Adrenal gland (tissue), 9 donors: ENCODE measurements at regions not wholly inside any gene's neighbourhood (a gene's known extent, or its start where the extent isn't known, plus 50 kb on each side); places are given as distances from the start of the nearest gene placed in this dataset.

ENCODE experiments used
- DNase-seq, 7 donors: peaks; one replicate each; pipeline ENCODE4 v3.0.0-alpha.2; 2019 to 2020
- H3K27ac ChIP-seq, 5 donors: fragments of 200-600 bp; sonication (generic) in 4 of 5; 1 replicate in 3 of 5; 2 replicates in 2 of 5; pipeline versions ENCODE4 v1.5.1 to v1.8.0; 2016 to 2020; ENCODE audit warnings: mild to moderate bottlenecking in 1 of 5
- H3K27me3 ChIP-seq: fragments of 200-600 bp; 2 replicates; pipeline ENCODE4 v1.8.0; 2021
- H3K36me3 ChIP-seq, 2 donors: fragments of 200-600 bp; replicated peaks in 1 of 2; 1 replicate in 1 of 2; 2 replicates in 1 of 2; pipeline versions ENCODE4 v1.5.1 to v1.8.0; 2018 to 2022
- H3K4me1 ChIP-seq, 2 donors: fragments of 200-600 bp; replicated peaks in 1 of 2; 1 replicate in 1 of 2; 2 replicates in 1 of 2; pipeline versions ENCODE4 v1.5.1 to v1.8.0; 2018 to 2021
- H3K4me3 ChIP-seq, 4 donors: fragments of 200-600 bp; sonication (generic) in 3 of 4; one replicate each; pipeline ENCODE4 v1.5.1; 2016 to 2018
- H3K9me3 ChIP-seq, 3 donors: fragments of 200-600 bp; sonication (generic) in 1 of 3; replicated peaks in 1 of 3; 1 replicate in 2 of 3; 2 replicates in 1 of 3; pipeline versions ENCODE4 v1.5.1 to v1.8.0; 2016 to 2021
- POLR2A ChIP-seq, 2 donors: fragments of 450-650 bp; IDR thresholded peaks; one replicate each; pipeline ENCODE4 v1.6.1; 2017; ENCODE audit warnings: antibody characterized with exemption in 2 of 2, mild to moderate bottlenecking in 2 of 2, moderate library complexity in 1 of 2
- WGBS, 4 donors: extraction: QIAGEN DNeasy Blood & Tissue Kit in 2 of 4; methylation state at CpG; one replicate each; pipeline versions ENCODE4 v1.1.5 to v1.1.7; 2013 to 2017; 5-methylcytosine and 5-hydroxymethylcytosine counted together
- intact Hi-C, 2 donors: fragments of 100-400 bp; cut with DNase I; formaldehyde crosslinking; loops; one replicate each; pipeline versions ENCODE4 v1.14.1 to v1.15.0; 2022 to 2023
- TF ChIP-seq, protein P1 (sequence below), 6 experiments: fragments of 450-650 bp in 4 of 6; fragments of 200-600 bp in 2 of 6; sonication (generic) in 1 of 6; IDR thresholded peaks; 1 replicate in 5 of 6; 2 replicates in 1 of 6; pipeline versions ENCODE4 v1.5.1 to v1.8.0; 2016 to 2021; ENCODE audit warnings: antibody characterized with exemption in 6 of 6, mild to moderate bottlenecking in 2 of 6, moderate library complexity in 1 of 6
- donor health status: healthy with polysubstance abuse.
- donor health status: Bipolar disorder and iron deficiency.
- donor health status: DM: yes; HTN: yes; CAD: no.
- donor health status: DM: no; HTN: no; CAD: no.
- donor health status: DM: no; HTN: no; CAD: no.

- Histone ChIP-seq H3K27ac (no peak overlapping the region), H3K36me3 (no peaks in the 10 kb centered on the region), H3K4me3 (no peak overlapping the region), H3K27me3 (no peaks in the 10 kb centered on the region), H3K9me3 (peaks cover 0 to 3% (median 0%) of the 10 kb centered on the region in 3 donors), H3K4me1 (no peaks in the 10 kb centered on the region)
- no peak for TF ChIP-seq POLR2A (IDR thresholded peaks at IDR 0.05)
- TF ChIP-seq, protein P1, sequence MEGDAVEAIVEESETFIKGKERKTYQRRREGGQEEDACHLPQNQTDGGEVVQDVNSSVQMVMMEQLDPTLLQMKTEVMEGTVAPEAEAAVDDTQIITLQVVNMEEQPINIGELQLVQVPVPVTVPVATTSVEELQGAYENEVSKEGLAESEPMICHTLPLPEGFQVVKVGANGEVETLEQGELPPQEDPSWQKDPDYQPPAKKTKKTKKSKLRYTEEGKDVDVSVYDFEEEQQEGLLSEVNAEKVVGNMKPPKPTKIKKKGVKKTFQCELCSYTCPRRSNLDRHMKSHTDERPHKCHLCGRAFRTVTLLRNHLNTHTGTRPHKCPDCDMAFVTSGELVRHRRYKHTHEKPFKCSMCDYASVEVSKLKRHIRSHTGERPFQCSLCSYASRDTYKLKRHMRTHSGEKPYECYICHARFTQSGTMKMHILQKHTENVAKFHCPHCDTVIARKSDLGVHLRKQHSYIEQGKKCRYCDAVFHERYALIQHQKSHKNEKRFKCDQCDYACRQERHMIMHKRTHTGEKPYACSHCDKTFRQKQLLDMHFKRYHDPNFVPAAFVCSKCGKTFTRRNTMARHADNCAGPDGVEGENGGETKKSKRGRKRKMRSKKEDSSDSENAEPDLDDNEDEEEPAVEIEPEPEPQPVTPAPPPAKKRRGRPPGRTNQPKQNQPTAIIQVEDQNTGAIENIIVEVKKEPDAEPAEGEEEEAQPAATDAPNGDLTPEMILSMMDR (IDR thresholded peaks at IDR 0.05): no peak
- 66 to 77% (median 73%) methylated on average over 3 of the region's 3 CpGs for WGBS, 4 donors
- intact Hi-C loops: no loop called here
- DNase-seq: no peak
Measured at GRCh38 chr4:163857903-163858302, 363.4 kb downstream of the TMA16 start.

DNA sequence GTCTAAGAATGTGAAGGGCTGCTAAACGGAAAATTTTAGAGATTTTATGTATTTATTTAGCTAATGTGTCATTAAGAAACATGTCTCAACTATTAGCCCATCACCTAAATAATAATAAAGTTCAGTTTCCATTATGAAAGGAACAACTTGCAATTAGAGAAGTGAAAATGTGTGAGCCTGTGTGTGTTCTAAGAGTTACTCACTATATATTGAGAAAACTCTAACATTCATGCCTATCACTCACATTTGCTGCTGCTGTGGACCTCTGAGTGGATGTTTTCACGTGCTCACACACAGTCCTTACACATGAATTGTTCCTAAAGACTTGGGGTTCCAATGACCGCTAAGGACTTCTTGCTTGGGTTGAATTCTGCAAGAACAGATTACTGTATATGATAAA is 364.0 kb downstream of the TMA16 start:
- intact Hi-C loops: no loop called here
- Histone ChIP-seq H3K9me3 (no peaks in the 10 kb centered on the region), H3K27ac (no peak overlapping the region), H3K27me3 (no peaks in the 10 kb centered on the region), H3K4me1 (no peaks in the 10 kb centered on the region), H3K4me3 (no peak overlapping the region), H3K36me3 (no peaks in the 10 kb centered on the region)
- 64 to 69% (median 66%) methylated on average over 3 of the region's 3 CpGs for WGBS, 4 donors
- no peak for DNase-seq
- TF ChIP-seq POLR2A (IDR thresholded peaks at IDR 0.05): no peak
- TF ChIP-seq, protein P1 (IDR thresholded peaks at IDR 0.05): no peak

DNA sequence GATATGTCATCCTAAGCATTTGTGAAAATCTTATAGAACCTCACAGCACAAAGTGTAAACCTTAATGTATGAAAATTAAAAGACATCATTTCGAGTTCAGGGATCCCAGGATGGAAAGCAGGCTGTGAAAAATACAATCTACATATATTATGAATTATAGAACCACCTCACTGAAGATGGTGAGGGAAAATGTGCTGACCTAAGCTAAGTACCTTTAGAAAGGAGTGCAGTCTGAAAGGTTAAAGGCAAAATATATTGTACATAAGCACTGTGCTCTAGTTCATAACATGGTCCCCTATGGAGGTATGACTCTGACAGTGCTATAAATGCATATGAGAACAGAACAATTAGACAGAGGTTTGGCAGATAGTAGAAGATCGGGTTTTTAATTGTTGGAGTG is 368.6 kb downstream of the TMA16 start:
- no peak overlapping the region for H3K27ac ChIP-seq
- TF ChIP-seq POLR2A (IDR thresholded peaks at IDR 0.05): no peak
- TF ChIP-seq, protein P1 (IDR thresholded peaks at IDR 0.05): no peak
- H3K9me3 ChIP-seq: no peaks in the 10 kb centered on the region
- no peaks in the 10 kb centered on the region for H3K4me1 ChIP-seq
- no peak for DNase-seq
- no peaks in the 10 kb centered on the region for H3K27me3 ChIP-seq
- intact Hi-C loops: no loop called here
- no peaks in the 10 kb centered on the region for H3K36me3 ChIP-seq
- no peak overlapping the region for H3K4me3 ChIP-seq
- WGBS, 4 donors: 49 to 65% (median 57%) methylated on average over 2 of the region's 2 CpGs

DNA sequence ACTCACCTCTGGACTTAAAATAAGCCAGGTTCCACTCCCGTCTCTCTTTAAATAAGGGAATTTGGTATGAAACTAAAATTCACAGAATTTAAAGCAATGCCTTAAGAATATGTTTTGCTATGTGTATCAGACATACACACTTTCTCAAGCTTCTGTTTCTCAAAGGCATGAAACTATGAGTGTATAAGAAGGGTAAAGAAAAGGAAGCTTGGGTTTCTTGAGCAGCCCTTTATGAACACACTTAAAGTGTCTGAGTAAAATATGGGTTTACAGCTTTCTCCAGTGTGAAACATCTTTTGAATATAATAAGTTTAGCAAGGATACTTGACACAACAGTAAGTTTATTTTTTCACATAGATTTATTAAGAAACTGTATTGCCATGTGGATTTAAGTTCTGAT is 370.5 kb downstream of the TMA16 start:
- intact Hi-C loops: no loop called here
- Histone ChIP-seq H3K36me3 (no peaks in the 10 kb centered on the region), H3K9me3 (no peaks in the 10 kb centered on the region), H3K4me3 (no peak overlapping the region), H3K27me3 (no peaks in the 10 kb centered on the region), H3K27ac (no peak overlapping the region), H3K4me1 (no peaks in the 10 kb centered on the region)
- no peak for DNase-seq
- no peak for TF ChIP-seq POLR2A (IDR thresholded peaks at IDR 0.05)
- TF ChIP-seq, protein P1 (IDR thresholded peaks at IDR 0.05): no peak
- WGBS, 4 donors: 60 to 81% (median 69%) methylated on average over 1 of the region's 1 CpG
